GM20000 (cell line): ENCODE measurements at regions not wholly inside any gene's neighbourhood (a gene's known extent, or its start where the extent isn't known, plus 50 kb on each side); places are given as distances from the start of the nearest gene placed in this dataset.

Experiments
- DNase-seq: peaks from one replicate; pipeline ENCODE4 v3.0.0; 2012; ENCODE audit warnings: low spot score
- CTCF ChIP-seq: IDR thresholded peaks from 2 replicates; pipeline ENCODE4 v1.5.1; 2012; ENCODE audit warnings: mild to moderate bottlenecking, control low read depth; ENCODE audit errors: extremely low read depth, missing control alignments

GRCh38 chr16:51510416-51510815 lies 359.3 kb upstream of the SALL1 start:
- TF ChIP-seq CTCF, result no peak
- no peak for DNase-seq

GRCh38 chr16:51509336-51509735 lies 358.3 kb upstream of the SALL1 start:
- no peak for DNase-seq
- no peak for TF ChIP-seq CTCF

DNA sequence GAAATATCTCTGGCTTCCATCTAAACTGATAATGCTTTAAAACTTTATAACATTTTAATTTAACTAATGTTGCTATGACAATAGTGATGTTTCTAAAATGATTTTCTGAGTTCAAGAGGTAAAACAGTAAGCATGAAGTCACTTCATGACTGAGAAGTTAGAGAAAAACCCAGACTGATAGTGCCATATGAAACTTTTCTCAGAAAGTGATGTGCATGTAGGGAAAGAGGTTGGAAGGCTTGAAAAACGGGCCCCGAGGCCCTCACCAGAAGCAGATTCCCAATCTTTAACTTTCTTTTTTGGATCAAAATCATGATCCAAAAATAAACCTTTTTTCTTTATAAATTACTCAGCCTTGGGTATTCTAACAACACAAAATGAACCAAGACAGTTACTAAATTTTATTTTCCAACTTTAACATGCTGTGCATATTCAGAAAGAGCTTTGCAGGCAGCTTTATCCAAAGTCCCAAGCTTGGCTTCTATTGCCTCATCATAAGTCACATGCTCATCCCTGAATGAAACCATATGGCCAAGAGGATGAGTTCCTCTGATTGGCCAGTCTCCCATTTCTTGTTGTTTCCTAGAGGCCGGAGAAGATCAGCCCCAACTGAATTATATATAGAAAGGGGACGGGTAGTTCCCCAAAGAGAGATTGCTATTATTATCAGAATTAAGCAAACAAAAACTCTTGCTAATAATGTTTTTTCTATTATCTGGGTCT lies 357.6 kb upstream of the SALL1 start:
- no peak for DNase-seq

DNA sequence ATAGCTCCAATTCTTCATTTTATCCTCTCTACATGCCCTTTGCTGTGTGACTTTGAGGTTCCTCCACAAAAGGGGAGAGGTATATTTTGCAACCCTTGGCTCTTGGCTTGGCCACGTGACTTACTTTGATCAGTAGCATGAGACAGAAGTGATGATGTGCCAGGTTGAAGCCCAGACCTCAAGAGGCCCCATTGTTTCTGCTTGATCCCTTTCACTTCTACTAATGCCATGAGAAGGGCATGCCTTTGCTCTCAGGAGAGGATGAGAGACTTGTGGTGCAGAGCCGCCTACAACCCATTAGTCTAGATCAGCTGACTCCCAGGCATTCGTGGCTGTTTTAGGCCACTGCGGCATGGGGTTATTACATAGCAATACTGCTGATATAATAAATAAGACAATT lies 356.2 kb upstream of the SALL1 start:
- no peak for TF ChIP-seq CTCF
- no peak for DNase-seq

More for the DNA sequence above, 357.6 kb upstream of the SALL1 start:
- no peak for TF ChIP-seq CTCF

GRCh38 chr16:51500306-51500705 lies 349.2 kb upstream of the SALL1 start:
- no peak for TF ChIP-seq CTCF
- DNase-seq, result no peak

GRCh38 chr16:51497541-51498211 lies 346.6 kb upstream of the SALL1 start:
- TF ChIP-seq CTCF, result no peak
- no peak for DNase-seq

DNA sequence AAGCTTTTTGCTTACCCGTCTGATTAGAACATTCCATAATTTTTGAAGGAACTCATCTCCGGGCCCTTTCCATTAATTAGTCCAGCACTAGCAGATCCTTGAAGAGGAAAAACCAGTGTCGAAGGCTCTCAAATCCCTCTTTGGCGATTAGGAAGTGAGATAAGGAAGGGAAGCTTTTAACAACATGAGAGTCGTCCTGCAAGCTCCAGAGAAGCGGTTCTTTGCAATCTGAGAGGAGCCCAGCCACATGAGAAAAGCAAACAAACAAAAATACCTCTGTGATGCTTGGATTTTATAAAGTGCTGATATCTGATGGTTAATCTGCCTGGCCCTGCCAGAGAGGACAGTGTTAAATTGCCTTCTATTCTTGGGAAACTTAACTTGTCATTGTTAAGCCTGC lies 339.8 kb upstream of the SALL1 start:
- DNase-seq, result no peak
- no peak for TF ChIP-seq CTCF
